ENCODE measurements at regions not wholly inside any gene's neighbourhood (a gene's known extent, or its start where the extent isn't known, plus 50 kb on each side); places are given as distances from the start of the nearest gene placed in this dataset.
"Not testable (repeated sequence)": the region's sequence is repeated elsewhere in the genome, so short reads cannot be mapped to it uniquely, and the experiment has no call there.

- intact Hi-C loops (cut with DNase I): no loop called here
- Histone ChIP-seq H3K27me3 (no peaks in the 10 kb centered on the region), H3K4me3 (no peak overlapping the region), H3K36me3 (no peaks in the 10 kb centered on the region), H3K9ac (ENCODE audit: low read depth in 2 of 2, low read length in 2 of 2) (no peak overlapping the region), H3K9me3 (no peaks in the 10 kb centered on the region), H3K4me1 (no peaks in the 10 kb centered on the region), H3K27ac (no peak overlapping the region)
- TF ChIP-seq CTCF (IDR thresholded peaks at IDR 0.05): no peak
- DNase-seq: no peak
These were observed 992.3 kb upstream of the FANCL start for GRCh38 chr2:59233448-59233847.

GRCh38 chr2:59232394-59233165 is 991.5 kb upstream of the FANCL start:
- Histone ChIP-seq H3K4me3 (no peak overlapping the region), H3K27me3 (no peaks in the 10 kb centered on the region), H3K27ac (no peak overlapping the region), H3K9ac (ENCODE audit: low read depth in 2 of 2, low read length in 2 of 2) (no peak overlapping the region), H3K4me1 (no peaks in the 10 kb centered on the region), H3K36me3 (no peaks in the 10 kb centered on the region), H3K9me3 (no peaks in the 10 kb centered on the region)
- DNase-seq: no peak
- intact Hi-C loops (cut with DNase I): no loop called here
- no peak for TF ChIP-seq CTCF (IDR thresholded peaks at IDR 0.05)

- H3K9me3 ChIP-seq; intact Hi-C loops (cut with DNase I); DNase-seq; H3K27ac ChIP-seq; H3K9ac ChIP-seq (ENCODE audit: low read depth in 2 of 2, low read length in 2 of 2); H3K4me1 ChIP-seq; H3K36me3 ChIP-seq; H3K4me3 ChIP-seq; H3K27me3 ChIP-seq: not testable (repeated sequence)
These were observed 985.2 kb upstream of the FANCL start for GRCh38 chr2:59226362-59226761.

- Histone ChIP-seq H3K9me3 (no peaks in the 10 kb centered on the region), H3K9ac (ENCODE audit: low read depth in 2 of 2, low read length in 2 of 2) (no peak overlapping the region), H3K27ac (no peak overlapping the region), H3K4me3 (no peak overlapping the region), H3K36me3 (no peaks in the 10 kb centered on the region), H3K4me1 (no peaks in the 10 kb centered on the region), H3K27me3 (no peaks in the 10 kb centered on the region)
- no peak for DNase-seq
- intact Hi-C loops (cut with DNase I): no loop called here
- TF ChIP-seq CTCF (IDR thresholded peaks at IDR 0.05): no peak
These were observed 982.6 kb upstream of the FANCL start for GRCh38 chr2:59223742-59224141.

- no peak overlapping the region for H3K4me3 ChIP-seq
- no peaks in the 10 kb centered on the region for H3K36me3 ChIP-seq
- intact Hi-C loops (cut with DNase I): no loop called here
- DNase-seq: no peak
- no peaks in the 10 kb centered on the region for H3K4me1 ChIP-seq
- H3K9me3 ChIP-seq: no peaks in the 10 kb centered on the region
- H3K27me3 ChIP-seq: no peaks in the 10 kb centered on the region
- H3K9ac ChIP-seq (ENCODE audit: low read depth in 2 of 2, low read length in 2 of 2): no peak overlapping the region
- TF ChIP-seq CTCF (IDR thresholded peaks at IDR 0.05): no peak
- no peak overlapping the region for H3K27ac ChIP-seq
These were observed 976.2 kb upstream of the FANCL start for GRCh38 chr2:59217360-59217759.

GRCh38 chr2:59206361-59206760 is 965.2 kb upstream of the FANCL start:
- no peak overlapping the region for H3K4me3 ChIP-seq
- no peak overlapping the region for H3K27ac ChIP-seq
- H3K27me3 ChIP-seq: no peaks in the 10 kb centered on the region
- H3K36me3 ChIP-seq: no peaks in the 10 kb centered on the region
- DNase-seq: no peak
- no peak for TF ChIP-seq CTCF (IDR thresholded peaks at IDR 0.05)
- intact Hi-C loops (cut with DNase I): no loop called here
- no peaks in the 10 kb centered on the region for H3K9me3 ChIP-seq
- no peak overlapping the region for H3K9ac ChIP-seq (ENCODE audit: low read depth in 2 of 2, low read length in 2 of 2)
- H3K4me1 ChIP-seq: no peaks in the 10 kb centered on the region
